Bronchial epithelial cell (primary cell): ENCODE measurements at regions not wholly inside any gene's neighbourhood (a gene's known extent, or its start where the extent isn't known, plus 50 kb on each side); places are given as distances from the start of the nearest gene placed in this dataset.
"Not testable (repeated sequence)": the region's sequence is repeated elsewhere in the genome, so short reads cannot be mapped to it uniquely, and the experiment has no call there.

Experiments
- DNase-seq: peaks from one replicate; pipeline ENCODE4 v3.0.0-alpha.2; 2010; ENCODE audit warnings: low read depth
- FAIRE-seq: peaks from 2 replicates; lab custom pipeline; 2011; peaks lifted over from hg19 to GRCh38; lab: Jason Lieb, UNC
- H3K27me3 ChIP-seq: 2 replicates; pipeline ENCODE4 v1.5.1; 2011; ENCODE audit warnings: low read length; ENCODE audit not compliant: control insufficient read depth, insufficient read depth
- H3K36me3 ChIP-seq: 2 replicates; pipeline ENCODE4 v1.5.1; 2011; ENCODE audit warnings: low read length; ENCODE audit not compliant: control insufficient read depth, insufficient read depth
- H3K4me3 ChIP-seq: 2 replicates; pipeline ENCODE4 v1.5.1; 2011; ENCODE audit warnings: mild to moderate bottlenecking, low read depth, low read length, control low read depth
- CTCF ChIP-seq: IDR thresholded peaks from 2 replicates; pipeline ENCODE4 v1.5.1; 2011; ENCODE audit warnings: mild to moderate bottlenecking, moderate library complexity, low read length, control low read depth, inconsistent platforms; ENCODE audit not compliant: insufficient read depth, severe bottlenecking

DNA sequence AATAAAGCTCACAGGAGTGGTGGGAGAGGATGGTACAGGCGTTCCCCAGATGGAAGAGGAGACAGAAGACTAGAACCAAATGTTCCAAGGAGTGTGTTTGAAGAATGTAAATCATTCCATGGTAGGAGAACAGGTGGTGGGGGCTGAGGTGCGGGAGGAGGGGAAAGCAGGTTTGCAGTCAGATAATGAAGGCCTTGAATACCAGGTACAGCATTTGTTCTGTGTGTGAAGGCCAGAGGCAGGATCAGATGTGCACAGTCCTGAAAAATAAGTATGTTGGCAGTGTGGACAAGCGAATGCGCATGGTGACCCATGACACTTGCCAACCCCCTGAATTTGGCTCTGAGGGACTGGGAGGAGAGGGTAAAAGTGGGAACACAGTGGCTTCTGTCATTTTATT lies 59.9 kb upstream of the ALDH1B1 start:
- FAIRE-seq, result peak; percentile 7
- no peak for DNase-seq
- TF ChIP-seq CTCF, result no peak
- no peaks in the 10 kb centered on the region for H3K36me3 ChIP-seq
- H3K27me3 ChIP-seq, result peaks cover 4% of the 10 kb centered on the region
- no peak overlapping the region for H3K4me3 ChIP-seq

GRCh38 chr9:38331141-38331540 lies 61.4 kb upstream of the ALDH1B1 start:
- Histone ChIP-seq H3K36me3 (no peaks in the 10 kb centered on the region), H3K27me3 (peaks cover 4% of the 10 kb centered on the region), H3K4me3 (no peak overlapping the region)
- FAIRE-seq, result no peak
- DNase-seq, result no peak
- TF ChIP-seq CTCF, result no peak

- H3K36me3 ChIP-seq, result no peaks in the 10 kb centered on the region
- FAIRE-seq, result no peak
- TF ChIP-seq CTCF, result no peak
Measured at GRCh38 chr9:38329968-38330367, 62.5 kb upstream of the ALDH1B1 start.

DNA sequence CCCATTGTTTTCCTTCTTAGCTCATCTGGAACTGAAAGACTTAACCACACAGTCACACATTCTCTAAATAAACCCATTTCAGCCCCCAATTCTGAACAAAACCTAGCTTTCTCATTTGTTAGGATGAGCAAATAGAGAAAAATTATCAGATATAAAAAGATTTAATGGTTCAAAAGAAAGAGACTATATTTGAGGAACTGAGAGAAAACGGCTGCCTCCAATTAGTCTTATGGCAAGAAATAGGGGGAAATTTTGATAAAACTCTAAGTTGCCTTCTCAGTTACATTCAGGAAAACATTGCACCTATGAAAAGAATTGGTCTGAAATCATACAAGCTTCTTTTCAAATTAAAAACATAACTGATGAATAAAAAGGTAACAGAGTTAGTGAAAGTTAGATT lies 63.7 kb upstream of the ALDH1B1 start:
- no peak for TF ChIP-seq CTCF
- DNase-seq (no peak), FAIRE-seq (no peak)
- Histone ChIP-seq H3K4me3 (no peak overlapping the region), H3K36me3 (no peaks in the 10 kb centered on the region), H3K27me3 (peaks cover 4% of the 10 kb centered on the region)

More at GRCh38 chr9:38329968-38330367, 62.5 kb upstream of the ALDH1B1 start:
- Histone ChIP-seq H3K27me3 (peaks cover 4% of the 10 kb centered on the region), H3K4me3 (no peak overlapping the region)
- DNase-seq, result no peak

- no peaks in the 10 kb centered on the region for H3K36me3 ChIP-seq
- H3K27me3 ChIP-seq, result peaks cover 4% of the 10 kb centered on the region
- FAIRE-seq (no peak), DNase-seq (no peak)
- no peak for TF ChIP-seq CTCF
- no peak overlapping the region for H3K4me3 ChIP-seq
Measured at GRCh38 chr9:38326122-38326521, 66.4 kb upstream of the ALDH1B1 start.

DNA sequence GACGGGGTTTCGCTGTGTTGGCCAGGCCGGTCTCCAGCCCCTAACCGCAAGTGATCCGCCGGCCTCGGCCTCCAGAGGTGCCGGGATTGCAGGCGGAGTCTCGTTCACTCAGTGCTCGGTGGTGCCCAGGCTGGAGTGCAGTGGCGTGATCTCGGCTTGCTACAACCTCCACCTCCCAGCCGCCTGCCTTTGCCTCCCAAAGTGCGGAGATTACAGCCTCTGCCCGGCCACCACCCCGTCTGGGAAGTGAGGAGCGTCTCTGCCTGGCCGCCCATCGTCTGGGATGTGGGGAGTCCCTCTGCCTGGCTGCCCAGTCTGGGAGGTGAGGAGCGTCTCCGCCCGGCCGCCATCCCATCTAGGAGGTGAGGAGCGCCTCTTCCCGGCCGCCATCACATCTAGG lies 68.3 kb upstream of the ALDH1B1 start:
- FAIRE-seq, DNase-seq, H3K36me3 ChIP-seq, H3K27me3 ChIP-seq, H3K4me3 ChIP-seq: not testable (repeated sequence)
